NB4 (cell line): ENCODE measurements at regions not wholly inside any gene's neighbourhood (a gene's known extent, or its start where the extent isn't known, plus 50 kb on each side); places are given as distances from the start of the nearest gene placed in this dataset.

Experiments
- POLR2A ChIP-seq: IDR thresholded peaks from 2 replicates; pipeline ENCODE4 v1.6.1; 2011; ENCODE audit warnings: mild to moderate bottlenecking; ENCODE audit not compliant: insufficient read length; ENCODE audit errors: extremely low read depth
- TF ChIP-seq, protein P1 (sequence below): IDR thresholded peaks from one replicate; pipeline ENCODE4 v1.5.1; 2012; ENCODE audit warnings: low read depth, low read length
- TF ChIP-seq, protein P2 (sequence below): IDR thresholded peaks from 2 replicates; pipeline ENCODE4 v1.6.1; 2011; ENCODE audit warnings: low read depth, low read length

DNA sequence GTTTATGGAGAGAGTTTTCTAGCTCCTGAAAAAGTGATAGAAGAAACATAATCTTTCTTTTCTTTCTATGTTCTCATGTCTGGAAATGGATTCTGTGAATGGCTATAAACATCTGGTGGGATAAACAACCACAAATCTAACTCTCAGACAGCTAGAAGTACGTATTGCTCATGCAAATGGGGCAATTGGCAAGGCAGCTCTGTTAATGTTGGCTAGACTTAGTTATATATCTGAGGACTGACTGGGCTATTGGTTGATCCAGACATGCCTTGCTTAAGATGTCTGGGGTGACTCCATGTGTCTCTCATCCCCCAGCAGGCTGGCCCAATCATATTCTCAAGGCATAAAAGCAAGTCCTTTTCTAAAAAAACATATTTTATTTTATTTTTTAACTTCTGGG is 939.2 kb upstream of the NRXN1 start:
- TF ChIP-seq, protein P1, sequence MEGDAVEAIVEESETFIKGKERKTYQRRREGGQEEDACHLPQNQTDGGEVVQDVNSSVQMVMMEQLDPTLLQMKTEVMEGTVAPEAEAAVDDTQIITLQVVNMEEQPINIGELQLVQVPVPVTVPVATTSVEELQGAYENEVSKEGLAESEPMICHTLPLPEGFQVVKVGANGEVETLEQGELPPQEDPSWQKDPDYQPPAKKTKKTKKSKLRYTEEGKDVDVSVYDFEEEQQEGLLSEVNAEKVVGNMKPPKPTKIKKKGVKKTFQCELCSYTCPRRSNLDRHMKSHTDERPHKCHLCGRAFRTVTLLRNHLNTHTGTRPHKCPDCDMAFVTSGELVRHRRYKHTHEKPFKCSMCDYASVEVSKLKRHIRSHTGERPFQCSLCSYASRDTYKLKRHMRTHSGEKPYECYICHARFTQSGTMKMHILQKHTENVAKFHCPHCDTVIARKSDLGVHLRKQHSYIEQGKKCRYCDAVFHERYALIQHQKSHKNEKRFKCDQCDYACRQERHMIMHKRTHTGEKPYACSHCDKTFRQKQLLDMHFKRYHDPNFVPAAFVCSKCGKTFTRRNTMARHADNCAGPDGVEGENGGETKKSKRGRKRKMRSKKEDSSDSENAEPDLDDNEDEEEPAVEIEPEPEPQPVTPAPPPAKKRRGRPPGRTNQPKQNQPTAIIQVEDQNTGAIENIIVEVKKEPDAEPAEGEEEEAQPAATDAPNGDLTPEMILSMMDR, result no peak
- no peak for TF ChIP-seq POLR2A
- TF ChIP-seq, protein P2, sequence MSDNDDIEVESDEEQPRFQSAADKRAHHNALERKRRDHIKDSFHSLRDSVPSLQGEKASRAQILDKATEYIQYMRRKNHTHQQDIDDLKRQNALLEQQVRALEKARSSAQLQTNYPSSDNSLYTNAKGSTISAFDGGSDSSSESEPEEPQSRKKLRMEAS, result no peak
